ENCODE measurements at regions not wholly inside any gene's neighbourhood (a gene's known extent, or its start where the extent isn't known, plus 50 kb on each side); places are given as distances from the start of the nearest gene placed in this dataset.

DNA sequence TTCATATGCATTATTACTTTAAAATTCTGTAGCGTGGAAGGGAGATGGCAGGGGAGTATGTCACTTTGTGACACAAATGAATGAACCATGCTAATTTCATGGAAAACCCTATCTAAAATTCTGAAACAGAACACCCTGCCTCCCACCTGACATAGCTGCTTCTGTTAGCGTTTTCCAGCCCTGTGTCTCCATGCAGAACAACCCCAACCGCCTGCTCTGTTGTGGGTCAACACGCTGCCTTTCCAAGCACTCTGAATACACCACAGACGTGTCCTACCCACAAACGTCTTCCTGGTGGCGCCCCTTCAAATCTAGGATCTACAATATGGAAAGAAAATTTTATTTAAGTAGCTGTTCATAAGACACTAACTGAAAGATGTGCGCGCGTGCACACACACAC lies 238.6 kb downstream of the TRIML1 start:
- TF ChIP-seq, protein P1, sequence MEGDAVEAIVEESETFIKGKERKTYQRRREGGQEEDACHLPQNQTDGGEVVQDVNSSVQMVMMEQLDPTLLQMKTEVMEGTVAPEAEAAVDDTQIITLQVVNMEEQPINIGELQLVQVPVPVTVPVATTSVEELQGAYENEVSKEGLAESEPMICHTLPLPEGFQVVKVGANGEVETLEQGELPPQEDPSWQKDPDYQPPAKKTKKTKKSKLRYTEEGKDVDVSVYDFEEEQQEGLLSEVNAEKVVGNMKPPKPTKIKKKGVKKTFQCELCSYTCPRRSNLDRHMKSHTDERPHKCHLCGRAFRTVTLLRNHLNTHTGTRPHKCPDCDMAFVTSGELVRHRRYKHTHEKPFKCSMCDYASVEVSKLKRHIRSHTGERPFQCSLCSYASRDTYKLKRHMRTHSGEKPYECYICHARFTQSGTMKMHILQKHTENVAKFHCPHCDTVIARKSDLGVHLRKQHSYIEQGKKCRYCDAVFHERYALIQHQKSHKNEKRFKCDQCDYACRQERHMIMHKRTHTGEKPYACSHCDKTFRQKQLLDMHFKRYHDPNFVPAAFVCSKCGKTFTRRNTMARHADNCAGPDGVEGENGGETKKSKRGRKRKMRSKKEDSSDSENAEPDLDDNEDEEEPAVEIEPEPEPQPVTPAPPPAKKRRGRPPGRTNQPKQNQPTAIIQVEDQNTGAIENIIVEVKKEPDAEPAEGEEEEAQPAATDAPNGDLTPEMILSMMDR (IDR thresholded peaks at IDR 0.05; ENCODE audit: low read depth, low read length, poor library complexity, severe bottlenecking), result no peak
- no peak for TF ChIP-seq EZH2phosphoT487 (IDR thresholded peaks at IDR 0.05; ENCODE audit: borderline replicate concordance, low read length)

All from DOHH2 (cell line).